H54 (cell line): ENCODE measurements at regions not wholly inside any gene's neighbourhood (a gene's known extent, or its start where the extent isn't known, plus 50 kb on each side); places are given as distances from the start of the nearest gene placed in this dataset.
"Not testable (repeated sequence)": the region's sequence is repeated elsewhere in the genome, so short reads cannot be mapped to it uniquely, and the experiment has no call there.

ENCODE experiments used
- DNase-seq: peaks from one replicate; pipeline ENCODE4 v3.0.0; 2011; ENCODE audit warnings: low spot score, mixed read lengths; ENCODE audit not compliant: insufficient read length
- FAIRE-seq: peaks from 3 replicates; lab custom pipeline; 2011; peaks lifted over from hg19 to GRCh38; lab: Jason Lieb, UNC
- POLR2A ChIP-seq: IDR thresholded peaks from 2 replicates; pipeline ENCODE4 v1.6.1; 2011; ENCODE audit warnings: low read depth, mild to moderate bottlenecking, low read length

- FAIRE-seq (no peak), DNase-seq (no peak)
- TF ChIP-seq POLR2A, result no peak
Observed at GRCh38 chr6:125354649-125355048, 52.9 kb upstream of the HDDC2 start.

- DNase-seq, result no peak
- no peak for TF ChIP-seq POLR2A
- no peak for FAIRE-seq
Observed at GRCh38 chr6:125356884-125357283, 55.1 kb upstream of the HDDC2 start.

GRCh38 chr6:125357515-125358256 is 55.9 kb upstream of the HDDC2 start:
- no peak for DNase-seq
- FAIRE-seq, result no peak
- no peak for TF ChIP-seq POLR2A

GRCh38 chr6:125358898-125359297 is 57.1 kb upstream of the HDDC2 start:
- FAIRE-seq (no peak), DNase-seq (no peak)
- no peak for TF ChIP-seq POLR2A

- no peak for TF ChIP-seq POLR2A
- FAIRE-seq (no peak), DNase-seq (no peak)
Observed at GRCh38 chr6:125361868-125362267, 60.1 kb upstream of the HDDC2 start.

GRCh38 chr6:125363039-125363823 is 61.5 kb upstream of the HDDC2 start:
- DNase-seq (no peak), FAIRE-seq (no peak)
- TF ChIP-seq POLR2A, result no peak

- no peak for FAIRE-seq
- no peak for TF ChIP-seq POLR2A
- no peak for DNase-seq
Observed at GRCh38 chr6:125363824-125364165, 62.0 kb upstream of the HDDC2 start.

- FAIRE-seq (no peak), DNase-seq (no peak)
- no peak for TF ChIP-seq POLR2A
Observed at GRCh38 chr6:125365230-125365629, 63.5 kb upstream of the HDDC2 start.

- FAIRE-seq, result no peak
- no peak for TF ChIP-seq POLR2A
- no peak for DNase-seq
Observed at GRCh38 chr6:125367036-125367782, 65.4 kb upstream of the HDDC2 start.

- no peak for FAIRE-seq
- no peak for TF ChIP-seq POLR2A
Observed at GRCh38 chr6:125370343-125370742, 68.6 kb upstream of the HDDC2 start.

GRCh38 chr6:125375013-125375412 is 73.2 kb upstream of the HDDC2 start:
- TF ChIP-seq POLR2A, result no peak
- DNase-seq (no peak), FAIRE-seq (no peak)

More at GRCh38 chr6:125370343-125370742, 68.6 kb upstream of the HDDC2 start:
- DNase-seq, result no peak

- FAIRE-seq (no peak), DNase-seq (no peak)
- no peak for TF ChIP-seq POLR2A
Observed at GRCh38 chr6:125375821-125376220, 74.1 kb upstream of the HDDC2 start.

- TF ChIP-seq POLR2A, result no peak
- DNase-seq, result no peak
- no peak for FAIRE-seq
Observed at GRCh38 chr6:125377621-125378020, 75.9 kb upstream of the HDDC2 start.

GRCh38 chr6:125379174-125379573 is 77.4 kb upstream of the HDDC2 start:
- DNase-seq (no peak), FAIRE-seq (no peak)
- TF ChIP-seq POLR2A, result no peak

- DNase-seq (no peak), FAIRE-seq (no peak)
- no peak for TF ChIP-seq POLR2A
Observed at GRCh38 chr6:125380474-125380873, 78.7 kb upstream of the HDDC2 start.

GRCh38 chr6:125386337-125386736 is 84.6 kb upstream of the HDDC2 start:
- FAIRE-seq, DNase-seq: not testable (repeated sequence)
